AG08395 (cell line): ENCODE measurements at regions not wholly inside any gene's neighbourhood (a gene's known extent, or its start where the extent isn't known, plus 50 kb on each side); places are given as distances from the start of the nearest gene placed in this dataset.
A peak's percentile ranks its signal among the peaks of the same experiment; 100 is the strongest.

Experiments
- DNase-seq: peaks from one replicate; pipeline ENCODE4 v3.0.0; 2012; ENCODE audit warnings: mixed read lengths, low spot score

DNA sequence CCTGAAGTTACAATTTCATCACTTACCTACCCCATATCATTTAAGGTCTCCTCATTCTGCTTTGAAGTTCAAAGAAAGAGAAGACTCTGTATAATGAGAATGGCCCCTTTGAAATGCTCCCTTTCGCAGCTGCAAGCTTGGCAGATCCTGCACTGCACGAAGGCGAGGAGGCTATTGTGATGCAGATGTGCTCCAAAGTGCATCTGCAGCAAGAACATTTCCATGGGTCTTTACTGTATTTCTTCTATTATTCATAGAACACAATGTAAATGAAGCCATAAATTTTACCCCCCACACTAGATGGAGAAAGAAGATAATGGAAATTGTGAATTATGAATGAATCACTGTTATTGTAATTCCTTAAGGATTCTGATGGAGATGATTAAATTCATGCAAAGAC, 178.7 kb downstream of the CHD9NB start:
- DNase-seq, result no peak

DNA sequence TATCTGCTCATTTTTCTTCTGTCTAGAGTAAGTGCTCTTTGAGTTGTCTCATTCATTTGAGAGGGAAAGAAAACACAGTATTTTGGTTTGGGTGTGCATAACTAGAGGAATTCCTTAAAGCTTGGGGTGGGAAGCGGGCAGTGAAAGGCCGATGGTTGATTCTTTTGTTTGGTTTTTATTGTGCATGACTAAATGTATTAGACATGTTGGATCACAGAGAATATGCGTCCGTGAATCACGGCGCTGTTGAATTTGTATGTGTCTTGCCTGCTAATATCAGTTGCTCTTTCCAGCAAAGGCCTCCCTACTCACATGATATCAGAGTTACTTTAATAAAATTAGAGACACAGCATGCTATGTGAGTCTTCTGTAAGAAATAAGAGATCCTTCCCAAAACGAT, 180.0 kb downstream of the CHD9NB start:
- no peak for DNase-seq

DNA sequence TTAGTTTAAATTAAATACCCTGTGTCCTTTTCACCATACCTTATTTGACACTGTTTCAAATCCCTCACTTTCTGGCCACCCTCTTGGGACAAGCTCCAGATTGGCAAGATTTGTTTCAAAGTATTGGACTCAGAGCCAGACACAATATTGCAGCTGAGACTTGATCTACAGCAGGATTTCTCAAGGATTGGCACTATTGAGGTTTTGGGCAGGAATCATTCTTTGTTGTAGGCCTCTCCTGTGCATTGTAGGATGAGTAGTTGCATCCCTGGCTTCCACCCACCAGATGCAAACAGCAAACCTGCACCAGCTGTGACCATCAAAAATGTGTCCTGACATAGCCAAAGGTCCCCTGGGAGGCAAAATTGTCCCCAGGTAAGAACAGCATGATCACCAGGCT, 181.2 kb downstream of the CHD9NB start:
- DNase-seq, result no peak

DNA sequence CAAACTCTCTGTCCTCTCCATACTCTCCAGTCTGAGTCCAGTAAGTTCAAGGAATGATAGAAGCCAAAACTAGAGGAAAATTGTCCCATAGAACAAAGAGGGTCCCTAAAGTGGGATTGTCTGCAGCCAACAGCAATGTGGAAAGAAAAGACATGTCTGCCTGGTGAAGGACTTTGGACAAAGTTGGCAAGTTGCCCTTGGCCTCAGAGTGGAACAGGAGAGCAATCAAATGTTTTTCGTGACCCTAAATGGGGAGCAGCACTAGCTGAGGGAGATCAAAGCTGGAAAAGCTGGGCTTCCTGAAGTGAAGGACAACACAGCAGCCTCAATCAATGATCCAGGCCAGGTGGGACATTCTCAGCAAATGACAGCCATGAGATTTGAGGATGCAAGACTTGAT, 183.5 kb downstream of the CHD9NB start:
- DNase-seq, result no peak

DNA sequence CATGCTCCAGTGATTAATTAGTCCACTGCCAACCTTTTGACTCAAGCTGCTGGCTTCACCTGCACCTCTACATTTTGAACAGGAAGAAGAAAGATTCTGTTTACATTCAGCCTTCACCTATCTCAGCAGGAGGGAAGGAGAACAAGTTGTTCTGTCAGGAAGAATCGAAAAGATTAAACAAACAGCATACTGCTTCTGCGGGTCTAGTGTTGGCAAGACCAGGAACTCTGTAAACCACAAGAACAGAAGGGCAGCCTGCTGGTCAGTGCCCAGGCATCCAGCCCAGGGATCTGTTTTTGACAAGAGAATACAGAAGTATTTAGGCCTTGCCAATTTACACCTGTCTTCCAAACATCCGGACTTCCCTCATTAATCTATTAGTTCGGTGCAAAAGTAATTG, 189.7 kb downstream of the CHD9NB start:
- no peak for DNase-seq

DNA sequence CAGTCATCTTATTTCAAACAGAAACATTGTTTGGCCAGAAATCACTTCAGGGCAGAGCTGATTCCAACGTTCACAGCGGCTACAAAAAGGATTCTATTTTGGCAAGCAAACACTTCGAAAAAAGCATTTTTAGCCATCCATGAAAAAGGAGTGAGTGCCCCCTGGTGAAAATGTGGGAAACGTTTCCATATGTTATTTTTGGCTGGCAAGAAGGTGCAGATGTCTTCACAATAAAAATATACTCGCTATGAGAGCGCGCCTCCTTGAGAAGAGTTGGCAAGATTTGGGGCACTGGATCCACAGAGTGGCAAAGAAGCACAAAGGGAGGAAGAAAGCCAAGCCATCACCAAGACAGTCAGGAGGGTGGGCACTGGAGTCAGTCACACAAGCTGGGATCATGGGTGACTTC, 191.1 kb downstream of the CHD9NB start:
- no peak for DNase-seq

DNA sequence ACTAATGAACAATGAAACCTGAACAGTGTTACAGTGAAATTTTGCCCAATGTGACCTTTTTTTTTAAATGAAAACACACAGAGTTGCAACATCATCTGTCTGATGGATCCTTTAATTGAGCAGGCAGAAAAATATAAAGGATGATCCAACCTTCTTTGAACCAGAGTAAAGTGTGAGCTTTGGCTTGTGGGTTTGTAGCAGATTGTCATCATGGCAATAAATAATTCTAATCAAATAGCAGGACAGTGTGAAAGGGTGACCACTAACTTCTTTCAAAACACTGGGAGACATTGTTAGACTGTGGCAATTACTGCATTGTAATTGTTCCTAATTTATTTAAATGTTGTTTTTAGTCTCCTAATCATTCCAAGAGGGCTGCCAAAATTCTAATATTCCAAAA, 197.2 kb downstream of the CHD9NB start:
- DNase-seq, result no peak

DNA sequence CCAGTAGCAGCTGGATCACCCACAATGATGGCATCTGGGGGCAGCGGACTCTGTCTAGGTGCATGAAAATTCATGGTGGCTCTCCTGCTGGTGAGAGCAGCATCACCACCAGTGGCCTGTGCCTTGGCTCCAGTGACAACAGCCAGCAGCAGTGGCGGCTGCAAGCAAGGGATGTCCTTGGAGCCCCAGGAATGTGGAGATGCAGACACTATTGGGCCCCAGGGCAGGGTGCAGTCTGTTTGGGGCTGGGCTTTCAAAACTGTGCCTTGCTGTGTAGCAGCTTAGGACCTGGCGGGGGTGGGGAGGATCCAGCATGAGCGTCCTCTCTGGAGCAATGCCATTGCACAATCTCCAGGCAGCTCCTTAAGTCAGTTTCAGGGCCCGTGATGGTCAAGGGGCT, 199.7 kb downstream of the CHD9NB start:
- DNase-seq, result no peak

DNA sequence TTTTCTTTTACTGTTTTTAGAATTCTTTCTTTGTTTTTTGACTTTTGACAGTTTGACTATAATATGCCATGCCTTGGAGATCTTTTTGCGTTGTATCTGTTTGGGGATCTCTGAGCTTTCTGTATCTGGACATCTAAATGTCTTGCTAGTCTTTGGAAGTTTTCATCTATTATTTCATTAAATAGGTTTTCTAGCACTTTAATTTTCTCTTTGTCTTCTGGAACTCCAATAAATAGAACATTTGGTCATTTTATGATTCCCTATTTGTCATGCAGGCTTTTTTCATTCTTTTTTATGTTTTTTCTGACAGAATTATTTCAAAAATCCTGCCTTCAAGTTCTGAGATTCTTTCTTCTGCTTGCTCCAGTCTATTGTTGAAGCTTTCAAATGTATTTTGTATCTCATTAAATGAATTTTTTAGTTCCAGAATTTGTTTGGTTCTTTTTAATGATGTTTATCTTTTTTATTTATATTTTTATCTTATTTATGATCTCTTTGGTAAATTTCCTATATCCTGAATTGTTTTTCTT, 201.4 kb downstream of the CHD9NB start:
- no peak for DNase-seq

DNA sequence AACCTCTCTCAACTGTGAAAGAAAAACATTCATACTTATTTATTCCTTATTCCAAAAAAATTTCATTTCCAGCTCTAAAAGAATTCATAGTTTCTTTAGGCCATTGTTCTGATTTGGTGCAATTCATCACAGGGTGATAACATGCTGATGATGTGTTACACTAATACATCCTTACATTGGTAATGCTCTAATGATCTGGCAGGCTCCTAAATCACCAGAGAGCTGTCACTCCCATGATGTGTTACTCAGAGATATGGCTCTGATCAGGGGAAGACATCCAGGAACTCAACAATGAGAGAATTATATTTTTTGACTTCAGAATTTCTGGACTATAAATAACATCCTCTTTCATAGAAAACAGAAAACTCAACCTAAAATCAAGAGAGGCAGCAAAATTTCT, 209.3 kb downstream of the CHD9NB start:
- DNase-seq, result no peak

DNA sequence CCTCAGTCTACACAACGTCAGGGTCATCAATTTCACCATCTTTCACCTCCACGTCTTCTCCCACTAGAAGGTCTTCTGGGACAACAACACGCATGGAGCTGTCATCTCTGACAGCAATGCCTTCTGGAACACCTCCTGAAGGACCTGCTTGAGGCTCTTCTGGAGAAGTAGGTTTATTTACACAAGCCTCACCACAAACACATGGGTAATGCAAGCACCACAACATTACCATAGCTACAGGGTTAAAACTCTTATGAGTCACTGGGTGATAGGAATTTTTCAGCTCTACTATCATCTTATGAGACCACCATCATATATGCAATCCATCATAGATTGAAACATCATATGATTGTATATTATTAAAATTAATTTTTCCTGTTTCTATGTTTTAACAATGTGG, 215.4 kb downstream of the CHD9NB start:
- no peak for DNase-seq

DNA sequence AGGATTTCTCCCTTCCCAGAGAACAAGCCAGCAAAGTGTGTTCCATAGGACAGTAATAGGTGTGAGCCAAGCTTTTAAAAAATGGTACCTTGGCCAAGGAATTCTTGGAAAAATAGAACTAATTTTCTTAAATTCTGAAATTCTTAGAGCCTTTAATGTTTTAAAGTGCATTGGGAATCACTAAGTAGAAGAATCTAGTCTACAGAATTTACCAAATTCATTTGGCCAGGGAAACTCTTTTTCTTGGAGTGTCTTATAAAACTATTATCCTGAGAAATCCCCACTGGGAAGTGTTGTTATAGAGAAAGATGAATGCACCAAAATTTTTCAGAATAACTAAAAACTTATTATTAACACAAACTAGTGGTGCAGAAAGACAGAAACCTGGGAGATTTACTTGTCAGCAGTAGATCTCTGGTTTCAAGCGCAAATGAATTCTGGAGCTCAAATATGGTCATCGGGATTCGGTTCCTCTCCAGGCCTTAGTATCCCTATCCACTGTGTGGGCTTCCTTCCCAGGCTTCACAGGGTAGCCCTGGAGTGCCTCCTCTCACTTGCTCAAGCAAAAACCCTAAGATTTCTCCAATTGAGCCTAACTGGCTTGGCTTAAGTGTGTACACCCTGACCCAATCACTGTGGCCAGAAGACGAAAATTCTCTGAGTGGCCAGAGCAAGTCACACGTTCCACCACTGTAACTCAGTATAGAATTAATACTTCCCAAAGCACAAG, 217.8 kb downstream of the CHD9NB start:
- DNase-seq, result no peak

DNA sequence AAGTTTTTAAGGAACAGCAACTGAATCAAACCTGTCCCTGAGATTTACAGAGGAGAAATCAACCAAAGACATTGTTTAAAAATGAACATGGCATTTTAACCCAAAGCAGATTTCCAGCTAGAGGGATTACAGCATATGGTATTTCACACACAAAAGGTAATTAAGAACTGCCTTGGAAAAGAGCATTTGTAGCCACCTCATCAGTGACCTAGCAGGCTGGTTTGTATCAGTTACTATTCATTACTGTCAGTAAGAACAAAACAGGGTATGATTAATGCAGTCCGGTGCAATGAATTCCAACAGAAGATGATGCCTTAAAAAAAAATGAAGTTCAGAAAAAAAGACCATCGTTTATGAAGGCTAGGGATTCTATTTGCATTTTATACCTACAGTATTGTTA, 219.9 kb downstream of the CHD9NB start:
- no peak for DNase-seq

DNA sequence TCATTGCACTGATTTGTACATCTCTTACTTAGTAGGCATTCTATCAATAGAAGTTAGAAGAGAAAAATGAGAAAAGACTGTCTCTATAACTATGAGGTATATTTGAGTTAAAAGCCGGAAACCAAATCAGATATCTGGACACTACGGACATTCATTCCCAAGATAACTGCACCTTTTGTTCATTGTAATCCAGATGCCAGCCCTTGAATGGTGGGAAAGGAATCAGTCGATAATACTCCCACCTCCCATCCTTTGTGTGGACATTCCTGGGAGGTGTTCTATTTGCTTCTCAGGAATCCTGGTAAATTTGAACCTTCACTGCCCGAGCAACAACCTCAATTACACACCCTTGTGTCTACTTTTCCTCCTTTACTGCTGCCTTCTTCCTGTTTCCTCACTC, 225.2 kb downstream of the CHD9NB start:
- no peak for DNase-seq

DNA sequence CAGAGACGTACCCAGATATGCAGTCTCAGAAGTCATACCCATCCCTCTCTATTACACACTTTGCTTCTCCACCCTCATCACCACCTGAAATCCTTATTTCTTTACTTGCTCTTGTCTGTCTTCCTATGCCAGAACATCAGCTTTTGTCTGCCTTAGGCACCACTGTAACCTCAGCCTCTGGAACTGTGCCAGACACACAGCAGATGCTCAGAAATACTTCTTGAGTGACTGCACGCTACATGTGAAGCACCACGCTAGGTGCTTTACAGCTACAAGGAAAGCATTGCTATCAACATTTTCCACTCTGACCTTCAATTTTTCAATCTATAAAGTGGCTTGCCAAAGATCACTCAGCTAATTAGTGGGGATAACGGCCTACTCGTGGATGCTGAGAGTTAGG, 226.8 kb downstream of the CHD9NB start:
- DNase-seq, result no peak

DNA sequence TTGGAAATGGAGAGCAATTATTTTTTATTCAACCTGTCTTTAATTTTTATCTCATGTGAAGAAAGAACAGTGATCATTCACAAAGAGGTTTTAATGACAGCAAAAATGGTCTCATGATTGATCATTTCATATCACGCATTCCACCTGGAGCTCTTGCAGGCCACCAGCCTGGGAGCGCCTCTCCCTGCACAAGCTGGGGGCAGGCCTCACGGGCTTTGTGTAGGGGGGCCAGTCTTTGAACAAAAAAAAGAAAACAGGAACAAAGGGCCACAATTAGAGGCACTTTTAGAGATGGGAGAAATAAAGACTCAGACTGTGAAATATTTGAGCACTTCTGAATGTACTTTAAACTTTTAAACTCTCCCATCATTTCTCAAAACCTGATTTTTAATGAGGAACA, 232.9 kb downstream of the CHD9NB start:
- DNase-seq, result no peak

DNA sequence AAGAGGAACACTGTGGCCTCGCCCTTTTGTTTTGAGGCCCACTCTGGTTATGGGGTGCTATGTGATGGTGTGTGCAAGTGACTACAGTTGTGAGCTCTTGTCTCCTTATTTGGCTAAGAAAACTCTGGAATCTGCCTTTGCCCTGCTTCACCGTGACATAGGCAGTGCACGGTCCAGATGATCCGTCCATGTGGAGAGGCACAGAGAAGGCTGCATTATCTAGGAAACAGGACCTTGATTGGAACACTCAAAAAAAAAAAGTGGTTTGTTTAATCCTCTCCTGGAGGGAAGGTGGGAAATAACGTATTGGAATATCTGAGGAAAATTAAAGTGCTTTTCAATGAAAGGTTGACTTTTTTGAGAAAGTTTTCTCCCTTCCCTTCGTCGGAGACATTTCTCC, 233.3 kb downstream of the CHD9NB start:
- DNase-seq, result no peak

DNA sequence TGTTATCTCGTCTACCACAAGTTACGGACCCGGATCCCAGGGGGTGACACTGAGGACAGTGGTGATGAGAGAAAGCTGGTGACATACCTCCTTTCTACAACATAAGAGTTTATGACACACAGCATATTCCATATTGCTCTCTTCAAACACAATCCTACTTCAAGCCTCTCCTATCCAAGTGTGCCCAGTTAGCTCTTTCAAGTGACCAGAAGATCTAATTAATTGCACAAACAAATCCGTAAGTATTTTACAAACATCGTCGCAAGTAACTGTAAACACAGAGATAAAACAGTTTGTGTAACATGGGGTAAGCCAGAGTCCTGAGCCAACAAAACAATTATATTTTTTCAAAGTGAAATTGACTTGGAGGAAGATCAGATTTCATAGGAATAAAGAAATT, 235.0 kb downstream of the CHD9NB start:
- DNase-seq, result no peak

DNA sequence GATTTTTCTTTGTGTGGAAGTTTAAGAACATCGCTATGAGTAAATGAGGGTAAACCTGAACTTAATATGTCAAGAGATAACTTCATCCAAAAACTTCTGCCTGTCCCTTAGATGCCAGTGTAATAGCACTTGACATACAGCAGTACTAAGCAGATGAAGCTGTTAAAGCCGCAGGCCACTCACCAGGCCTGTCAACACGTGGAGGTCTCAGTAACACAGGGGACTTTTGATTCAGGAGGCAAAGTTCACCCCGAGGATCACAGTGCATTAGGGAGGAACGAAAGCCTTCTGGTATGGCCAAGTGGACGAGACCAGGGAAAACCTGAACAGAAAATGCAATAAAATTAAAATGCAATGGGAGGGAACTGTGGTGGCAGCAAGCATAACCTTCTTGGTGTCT, 235.7 kb downstream of the CHD9NB start:
- DNase-seq, result no peak

DNA sequence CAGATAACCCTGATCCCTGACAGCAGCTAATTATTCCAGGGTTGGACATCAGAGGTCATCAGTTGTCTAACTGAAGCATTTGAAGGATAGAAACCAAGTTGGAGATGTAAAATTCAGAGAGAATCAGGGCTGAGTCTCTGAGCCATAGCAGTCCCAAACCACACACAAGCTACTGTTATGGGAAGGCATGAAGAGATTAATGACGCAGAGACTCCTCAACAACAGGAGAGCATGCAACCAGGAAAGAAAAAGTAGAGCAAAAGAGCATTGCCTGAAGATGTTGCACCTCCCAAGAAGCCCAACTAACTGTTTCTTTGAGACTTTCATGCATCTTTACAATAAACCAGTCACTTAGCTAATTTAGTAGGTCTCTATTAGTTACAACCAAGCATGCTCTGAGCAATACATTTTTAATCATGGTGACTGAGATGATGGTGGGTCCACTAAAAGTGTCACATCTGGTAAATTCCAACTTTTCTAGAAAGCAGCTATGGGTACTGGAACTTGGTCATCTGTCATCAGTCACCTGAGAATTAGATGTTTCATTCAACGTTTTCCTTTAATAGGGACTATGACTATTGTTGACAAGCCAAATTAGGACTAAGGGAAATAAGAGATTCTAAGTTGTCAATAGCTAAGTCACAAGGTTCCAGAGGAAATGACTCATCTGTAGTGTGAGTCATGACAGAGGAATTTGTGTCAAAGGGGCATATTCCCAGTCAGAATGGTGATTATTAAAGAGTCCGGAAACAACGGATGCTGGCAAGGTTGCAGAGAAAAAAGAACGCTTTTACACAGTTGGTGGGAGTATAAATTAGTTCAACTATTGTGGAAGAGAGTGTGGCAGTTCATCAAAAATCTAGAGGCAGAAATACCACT, 239.8 kb downstream of the CHD9NB start:
- peak; percentile 3 for DNase-seq

DNA sequence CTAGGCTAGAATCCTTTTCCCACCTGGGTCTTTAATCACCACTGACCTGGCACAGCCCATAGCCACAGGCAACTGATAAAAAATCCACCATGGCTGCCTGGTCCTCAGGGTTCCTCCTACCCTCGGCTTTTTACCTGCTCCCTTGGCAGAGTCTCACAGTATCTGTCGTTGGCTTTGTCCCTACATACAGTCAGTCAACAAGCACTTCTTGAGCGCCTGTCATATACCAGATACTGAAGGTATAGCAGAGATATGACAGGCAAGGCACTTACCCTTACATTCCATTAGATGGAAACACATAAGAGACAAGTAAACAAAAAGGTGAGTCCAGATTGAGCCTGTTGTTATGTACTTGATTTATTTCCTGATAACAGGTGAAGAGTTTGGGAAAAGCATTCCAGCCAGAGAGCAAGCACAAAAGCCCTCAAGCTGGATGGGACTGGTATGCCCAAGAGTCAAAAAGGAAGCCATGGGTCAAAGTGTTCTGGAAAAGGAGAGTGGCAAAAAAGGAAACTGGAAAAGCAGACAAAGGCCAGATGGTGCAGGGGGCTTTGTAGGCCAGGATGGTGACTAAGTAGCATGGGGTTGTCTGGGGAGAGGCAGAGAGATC, 247.0 kb downstream of the CHD9NB start:
- DNase-seq, result no peak

DNA sequence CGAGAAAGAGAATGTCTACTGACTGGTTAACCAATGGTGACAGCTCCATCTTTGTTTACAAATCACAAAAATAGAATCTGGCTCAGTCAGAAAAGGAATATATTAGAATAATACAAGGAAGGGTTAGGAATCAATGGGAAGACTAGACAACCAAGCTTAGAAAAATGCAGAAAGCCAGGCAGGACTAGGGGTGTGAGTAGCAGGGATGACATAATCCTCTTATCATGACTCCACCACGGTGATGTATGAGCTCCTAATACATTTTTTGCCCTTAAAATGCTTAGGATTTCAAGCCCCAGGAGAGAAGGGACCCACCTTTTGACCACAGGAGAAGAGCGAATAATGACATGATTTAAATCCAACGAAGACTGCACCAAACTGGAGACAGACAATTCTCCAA, 252.3 kb downstream of the CHD9NB start:
- no peak for DNase-seq

DNA sequence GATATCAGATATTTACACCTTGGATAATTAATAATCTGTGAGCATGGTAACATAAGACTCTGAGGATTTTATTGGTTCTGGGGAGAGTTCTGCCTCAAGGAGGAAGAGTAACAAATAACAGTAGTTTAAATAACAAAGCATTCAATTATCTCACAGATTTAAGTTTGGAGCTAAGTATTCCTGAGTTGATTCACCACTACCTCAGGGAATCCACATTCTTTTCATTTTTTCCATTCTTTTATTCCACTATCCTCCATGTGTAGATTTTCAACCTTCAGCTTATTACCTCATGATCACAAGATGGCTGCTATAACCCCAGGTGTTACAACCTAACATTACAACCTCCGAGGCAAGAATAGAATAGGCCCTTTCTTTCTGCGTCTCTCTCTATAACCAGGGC, 252.2 kb upstream of the TOX3 start:
- DNase-seq, result no peak
